Left lung (tissue), 4 donors: ENCODE measurements at regions not wholly inside any gene's neighbourhood (a gene's known extent, or its start where the extent isn't known, plus 50 kb on each side); places are given as distances from the start of the nearest gene placed in this dataset.

Source experiments
- ATAC-seq: fragments of 200-7000 bp; cut with Tn5 transposase; one replicate; pipeline ENCODE4 v1.9.1; 2020; ENCODE audit warnings: moderate library complexity
- DNase-seq, 4 donors: peaks; one replicate each; pipeline ENCODE4 v3.0.0-alpha.2; 2013 to 2020
- H3K27ac ChIP-seq, 2 donors: fragments of 200-600 bp; sonication (generic) in 1 of 2; one replicate each; pipeline versions ENCODE4 v1.5.0 to v1.8.0; 2020 to 2021
- H3K27me3 ChIP-seq, 2 donors: fragments of 200-600 bp; sonication (generic) in 1 of 2; one replicate each; pipeline versions ENCODE4 v1.5.0 to v1.8.0; 2020 to 2021
- H3K36me3 ChIP-seq, 2 donors: fragments of 200-600 bp; sonication (generic) in 1 of 2; one replicate each; pipeline versions ENCODE4 v1.5.0 to v1.8.0; 2020 to 2021
- H3K4me1 ChIP-seq, 2 donors: fragments of 200-600 bp; one replicate each; pipeline ENCODE4 v1.8.0; 2021
- H3K4me3 ChIP-seq, 2 donors: fragments of 200-600 bp; sonication (generic) in 1 of 2; one replicate each; pipeline versions ENCODE4 v1.5.0 to v1.8.0; 2020 to 2021; ENCODE audit warnings: mild to moderate bottlenecking in 1 of 2
- H3K9me3 ChIP-seq, 2 donors: fragments of 200-600 bp; sonication (generic) in 1 of 2; one replicate each; pipeline versions ENCODE4 v1.5.0 to v1.8.0; 2020 to 2021
- CTCF ChIP-seq, 2 donors: fragments of 200-600 bp; sonication (generic) in 1 of 2; IDR thresholded peaks; one replicate each; pipeline versions ENCODE4 v1.5.0 to v1.8.0; 2021; ENCODE audit warnings: antibody characterized with exemption in 2 of 2
- intact Hi-C, 2 donors: fragments of 100-400 bp; cut with DNase I; formaldehyde crosslinking; loops; one replicate each; pipeline versions ENCODE4 v1.11.2 to v1.14.2; 2022
- donor health status: DM: no; HTN: yes; CAD: no.
- donor health status: DM: no; HTN: no; CAD: no.

- no peak for TF ChIP-seq CTCF (IDR thresholded peaks at IDR 0.05)
- Histone ChIP-seq H3K27me3 (no peaks in the 10 kb centered on the region), H3K36me3 (no peaks in the 10 kb centered on the region), H3K4me3 (no peak overlapping the region), H3K9me3 (peaks cover 0 to 7% of the 10 kb centered on the region in 2 donors), H3K4me1 (no peaks in the 10 kb centered on the region), H3K27ac (no peak overlapping the region)
- no peak for DNase-seq
- intact Hi-C loops: no loop called here
- no peak for ATAC-seq
Measured at GRCh38 chr12:59230334-59230733, 310.0 kb upstream of the LRIG3 start.

GRCh38 chr12:59219148-59219547 lies 298.8 kb upstream of the LRIG3 start:
- Histone ChIP-seq H3K27ac (no peak overlapping the region), H3K36me3 (no peaks in the 10 kb centered on the region), H3K4me1 (no peaks in the 10 kb centered on the region), H3K9me3 (no peaks in the 10 kb centered on the region), H3K27me3 (no peaks in the 10 kb centered on the region), H3K4me3 (no peak overlapping the region)
- intact Hi-C loops: no loop called here
- ATAC-seq (no peak), DNase-seq (no peak)
- TF ChIP-seq CTCF (IDR thresholded peaks at IDR 0.05): no peak

GRCh38 chr12:59196989-59197388 lies 276.7 kb upstream of the LRIG3 start:
- no peak for DNase-seq
- ATAC-seq: no peak
- TF ChIP-seq CTCF (IDR thresholded peaks at IDR 0.05): no peak
- intact Hi-C loops: no loop called here
- H3K36me3 ChIP-seq: no peaks in the 10 kb centered on the region
- no peaks in the 10 kb centered on the region for H3K27me3 ChIP-seq
- H3K4me1 ChIP-seq: no peaks in the 10 kb centered on the region
- no peaks in the 10 kb centered on the region for H3K9me3 ChIP-seq
- no peak overlapping the region for H3K4me3 ChIP-seq
- H3K27ac ChIP-seq: no peak overlapping the region

GRCh38 chr12:59194794-59195193 lies 274.5 kb upstream of the LRIG3 start:
- TF ChIP-seq CTCF (IDR thresholded peaks at IDR 0.05): no peak
- no peak overlapping the region for H3K4me3 ChIP-seq
- ATAC-seq (no peak), DNase-seq (no peak)
- H3K9me3 ChIP-seq: no peaks in the 10 kb centered on the region
- H3K4me1 ChIP-seq: no peaks in the 10 kb centered on the region
- no peak overlapping the region for H3K27ac ChIP-seq
- no peaks in the 10 kb centered on the region for H3K27me3 ChIP-seq
- intact Hi-C loops: no loop called here
- no peaks in the 10 kb centered on the region for H3K36me3 ChIP-seq

- no peak for ATAC-seq
Measured at GRCh38 chr12:59193476-59194050, 273.3 kb upstream of the LRIG3 start.

More at GRCh38 chr12:59193476-59194050, 273.3 kb upstream of the LRIG3 start:
- no peaks in the 10 kb centered on the region for H3K9me3 ChIP-seq
- H3K4me3 ChIP-seq: no peak overlapping the region
- H3K27me3 ChIP-seq: no peaks in the 10 kb centered on the region
- no peak overlapping the region for H3K27ac ChIP-seq
- no peak for TF ChIP-seq CTCF (IDR thresholded peaks at IDR 0.05)
- H3K36me3 ChIP-seq: no peaks in the 10 kb centered on the region
- no peak for DNase-seq
- no peaks in the 10 kb centered on the region for H3K4me1 ChIP-seq
- intact Hi-C loops: no loop called here
